GM12872 (cell line): ENCODE measurements at regions not wholly inside any gene's neighbourhood (a gene's known extent, or its start where the extent isn't known, plus 50 kb on each side); places are given as distances from the start of the nearest gene placed in this dataset.

Experiments used
- TF ChIP-seq, protein P1 (sequence below): IDR thresholded peaks from 3 replicates; pipeline ENCODE4 v1.5.1; 2011; ENCODE audit warnings: low read depth, mild to moderate bottlenecking, low read length, moderate library complexity; ENCODE audit not compliant: insufficient read depth

DNA sequence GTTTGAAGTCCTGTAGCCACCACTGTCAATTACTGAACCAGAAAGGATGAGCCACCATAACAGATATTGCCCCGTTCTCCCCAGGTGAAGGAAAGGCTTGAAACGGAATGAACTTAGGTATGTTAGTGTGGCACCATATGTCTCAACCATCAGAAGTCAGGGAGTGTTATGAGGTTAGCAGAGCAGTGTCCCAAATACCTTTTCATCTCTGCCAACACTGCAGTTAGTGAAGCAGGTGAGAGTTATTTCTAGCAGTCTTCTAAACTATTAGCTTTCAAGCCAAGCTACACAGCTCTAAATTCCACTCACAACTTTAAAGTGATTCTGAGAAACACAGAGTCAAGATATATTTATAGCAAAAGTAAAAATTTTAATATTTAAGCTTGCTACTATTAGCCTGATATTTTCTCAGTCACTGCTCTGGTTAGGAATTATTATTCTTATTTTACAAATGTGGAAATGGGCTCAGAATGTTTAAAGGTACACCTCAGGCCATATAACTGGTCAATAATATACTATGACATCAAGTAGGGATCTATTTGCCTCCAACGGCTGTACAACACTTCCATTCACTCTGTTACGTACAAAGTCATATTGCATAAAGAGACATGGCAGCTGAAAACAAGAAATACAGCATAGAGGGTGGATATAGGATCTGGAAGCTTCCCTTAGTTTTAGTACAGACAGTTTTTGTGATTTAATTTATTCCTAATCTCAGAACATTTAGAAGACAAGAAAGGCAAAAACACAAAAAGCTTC, 1527.1 kb upstream of the PRR20A start:
- TF ChIP-seq, protein P1, sequence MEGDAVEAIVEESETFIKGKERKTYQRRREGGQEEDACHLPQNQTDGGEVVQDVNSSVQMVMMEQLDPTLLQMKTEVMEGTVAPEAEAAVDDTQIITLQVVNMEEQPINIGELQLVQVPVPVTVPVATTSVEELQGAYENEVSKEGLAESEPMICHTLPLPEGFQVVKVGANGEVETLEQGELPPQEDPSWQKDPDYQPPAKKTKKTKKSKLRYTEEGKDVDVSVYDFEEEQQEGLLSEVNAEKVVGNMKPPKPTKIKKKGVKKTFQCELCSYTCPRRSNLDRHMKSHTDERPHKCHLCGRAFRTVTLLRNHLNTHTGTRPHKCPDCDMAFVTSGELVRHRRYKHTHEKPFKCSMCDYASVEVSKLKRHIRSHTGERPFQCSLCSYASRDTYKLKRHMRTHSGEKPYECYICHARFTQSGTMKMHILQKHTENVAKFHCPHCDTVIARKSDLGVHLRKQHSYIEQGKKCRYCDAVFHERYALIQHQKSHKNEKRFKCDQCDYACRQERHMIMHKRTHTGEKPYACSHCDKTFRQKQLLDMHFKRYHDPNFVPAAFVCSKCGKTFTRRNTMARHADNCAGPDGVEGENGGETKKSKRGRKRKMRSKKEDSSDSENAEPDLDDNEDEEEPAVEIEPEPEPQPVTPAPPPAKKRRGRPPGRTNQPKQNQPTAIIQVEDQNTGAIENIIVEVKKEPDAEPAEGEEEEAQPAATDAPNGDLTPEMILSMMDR: no peak

DNA sequence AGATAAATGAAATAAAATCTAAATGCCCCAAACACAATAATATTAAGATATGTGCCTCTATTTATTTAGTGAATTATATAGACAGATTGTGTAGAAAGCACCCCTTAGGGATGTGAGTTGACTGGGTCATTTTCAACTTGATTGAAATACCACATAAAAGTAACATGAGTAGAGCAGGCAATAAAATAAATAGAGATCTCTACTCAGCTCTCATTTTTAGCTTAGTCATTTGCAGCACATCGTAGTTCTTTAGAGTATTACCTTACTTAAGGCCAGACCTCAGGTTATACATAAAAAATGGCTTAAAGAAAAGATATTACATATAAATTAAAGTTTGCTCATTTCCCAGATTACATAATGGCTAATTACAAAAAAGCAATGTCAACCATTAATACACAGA, 1525.6 kb upstream of the PRR20A start:
- TF ChIP-seq, protein P1: no peak

DNA sequence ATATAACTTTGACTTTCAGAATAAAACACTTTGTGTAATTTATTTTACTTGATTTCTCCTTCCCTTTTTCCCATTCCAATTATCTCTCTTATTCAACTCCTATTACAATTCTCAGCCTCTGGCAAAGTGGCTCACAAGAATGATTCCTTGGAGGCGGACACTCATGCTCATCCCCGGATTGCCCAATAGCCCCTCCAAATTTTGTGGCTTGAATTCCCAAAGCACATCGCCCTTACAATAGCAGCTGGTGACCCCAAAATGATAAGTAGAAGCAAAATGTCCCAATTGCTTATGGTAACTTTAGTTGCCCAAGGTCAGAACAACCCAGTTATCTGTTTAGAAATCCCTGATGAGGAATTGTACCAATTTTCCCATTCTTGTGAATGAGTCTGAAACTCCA, 1523.5 kb upstream of the PRR20A start:
- TF ChIP-seq, protein P1: no peak

DNA sequence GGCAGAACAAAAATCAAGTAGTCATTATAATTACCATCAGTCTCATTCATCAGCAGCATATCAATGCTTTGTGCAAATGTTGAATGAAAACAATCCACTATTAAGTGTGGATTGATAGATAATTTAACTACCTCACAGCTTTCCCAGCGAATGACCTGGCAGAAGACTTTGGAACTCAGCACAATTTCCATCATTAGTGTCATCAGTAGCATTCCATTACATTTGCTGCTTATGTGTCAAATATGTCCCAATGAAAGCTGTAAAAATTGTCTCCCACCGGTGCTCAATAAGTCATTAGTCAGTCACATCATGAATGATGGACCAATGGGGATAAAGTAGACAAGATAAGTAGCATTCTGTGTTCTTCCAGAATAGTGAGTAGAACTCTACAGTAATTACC, 1513.5 kb upstream of the PRR20A start:
- TF ChIP-seq, protein P1: no peak

DNA sequence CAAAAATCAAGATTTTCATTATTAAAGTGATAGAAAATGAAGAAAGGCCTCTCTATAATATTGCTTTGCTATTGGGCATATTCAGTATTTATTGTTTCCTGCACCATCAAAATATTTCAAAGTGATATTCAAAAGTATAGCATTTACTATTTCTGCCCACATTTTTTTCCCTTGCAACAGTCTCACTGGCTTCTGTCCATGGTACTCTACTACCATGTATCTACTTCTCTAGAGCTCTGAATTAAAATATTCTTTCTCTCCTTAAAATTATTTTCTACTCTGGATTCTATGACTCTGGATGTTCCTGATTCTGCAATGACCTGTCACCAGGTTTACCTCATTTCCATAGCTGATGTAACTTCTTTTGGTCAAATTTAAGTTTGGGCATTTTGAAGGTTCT, 1508.3 kb upstream of the PRR20A start:
- TF ChIP-seq, protein P1: no peak

DNA sequence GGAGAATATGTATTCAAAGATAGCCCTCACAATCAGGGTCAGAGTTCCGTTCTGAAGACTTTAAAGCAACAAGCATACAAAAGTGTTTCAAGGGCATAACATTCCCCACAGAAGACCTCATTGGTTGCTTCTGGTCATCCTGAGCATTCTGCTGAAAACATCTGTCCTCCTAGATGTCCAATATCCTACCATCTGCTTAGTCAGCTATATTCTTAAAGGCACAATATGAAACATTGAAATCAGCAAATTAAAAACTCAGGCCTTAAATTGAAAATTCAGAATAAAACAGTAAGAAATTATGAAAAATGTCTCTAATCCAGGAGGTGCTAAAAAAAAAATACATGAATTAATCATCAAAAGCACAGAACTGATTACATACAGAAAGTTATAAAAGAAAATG, 1491.2 kb upstream of the PRR20A start:
- TF ChIP-seq, protein P1: no peak

DNA sequence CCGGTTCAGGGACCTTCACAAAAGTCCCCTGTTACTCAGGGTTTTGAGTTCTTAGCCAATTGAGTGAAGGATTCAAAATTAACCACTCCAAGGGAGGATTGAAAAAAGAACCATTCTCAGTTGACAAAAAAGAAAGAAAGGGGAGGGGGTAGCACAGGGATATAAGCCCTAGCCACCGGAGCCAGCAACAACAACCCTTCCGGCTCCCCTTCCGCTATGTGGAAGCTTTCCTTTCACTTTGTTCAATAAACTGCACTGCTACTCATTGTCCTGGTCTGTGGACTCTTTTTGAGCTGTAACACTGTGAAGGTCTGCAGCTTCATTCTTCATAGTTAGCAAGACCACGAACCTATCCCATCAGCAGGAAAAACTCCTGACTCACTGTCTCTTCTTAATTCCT, 1488.1 kb upstream of the PRR20A start:
- TF ChIP-seq, protein P1: no peak

DNA sequence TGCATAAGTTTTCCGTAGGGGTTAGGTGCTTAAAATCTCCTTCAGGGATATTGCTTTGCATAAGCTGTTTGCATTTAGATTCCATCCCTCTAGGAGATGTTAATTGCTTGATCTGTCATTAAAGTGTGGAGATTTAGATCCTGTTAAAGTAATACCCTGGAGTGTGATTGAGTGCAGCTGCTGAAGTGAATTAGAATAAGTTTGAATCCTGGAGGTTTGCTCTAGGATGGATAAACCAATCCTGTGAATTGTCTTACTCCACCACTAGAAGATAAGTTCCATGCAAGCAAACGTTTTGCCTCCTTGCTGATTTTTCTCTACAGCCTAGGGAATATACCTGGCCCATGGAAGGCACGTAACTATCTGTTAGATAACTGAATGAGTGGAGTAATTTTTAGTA, 1487.2 kb upstream of the PRR20A start:
- TF ChIP-seq, protein P1: no peak
